Fibroblast of peridontal ligament (primary cell): ENCODE measurements at regions not wholly inside any gene's neighbourhood (a gene's known extent, or its start where the extent isn't known, plus 50 kb on each side); places are given as distances from the start of the nearest gene placed in this dataset.

Source experiments
- DNase-seq: peaks from one replicate; pipeline ENCODE4 v3.0.0-alpha.2; 2010; ENCODE audit errors: extremely low read depth

DNA sequence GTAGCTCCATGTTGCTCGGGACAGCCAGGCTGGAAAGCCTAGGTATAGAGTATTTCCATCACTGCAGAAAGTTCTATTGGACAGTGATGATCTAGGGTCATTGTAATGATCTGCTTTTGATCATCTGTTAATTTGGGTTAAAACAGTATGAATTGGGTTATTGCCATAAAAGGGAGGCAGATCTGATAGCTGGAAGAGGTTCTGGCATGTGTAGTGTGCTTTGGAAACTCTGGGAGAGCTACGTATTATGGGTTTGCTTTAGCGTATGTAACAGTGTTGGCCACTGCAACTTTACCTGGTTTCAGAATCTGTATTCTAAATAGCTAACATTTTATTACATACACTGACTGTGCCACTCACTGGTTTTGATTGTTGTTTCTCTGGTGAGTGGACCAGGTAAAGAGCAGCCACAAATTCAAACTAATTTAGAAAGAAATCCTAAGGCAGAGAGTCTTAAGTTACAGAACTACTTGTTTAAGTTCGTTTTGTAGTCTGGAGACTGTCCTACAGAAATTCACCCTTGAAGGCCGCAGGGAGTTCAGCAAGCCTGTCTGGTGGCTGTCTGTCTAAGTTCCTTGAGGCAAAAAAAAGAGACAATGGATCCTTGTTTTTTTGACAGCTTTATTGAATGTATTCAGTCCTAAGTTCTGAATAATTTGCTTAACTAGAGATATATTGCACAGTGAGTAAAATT is 300.3 kb downstream of the PRL start:
- DNase-seq: no peak

DNA sequence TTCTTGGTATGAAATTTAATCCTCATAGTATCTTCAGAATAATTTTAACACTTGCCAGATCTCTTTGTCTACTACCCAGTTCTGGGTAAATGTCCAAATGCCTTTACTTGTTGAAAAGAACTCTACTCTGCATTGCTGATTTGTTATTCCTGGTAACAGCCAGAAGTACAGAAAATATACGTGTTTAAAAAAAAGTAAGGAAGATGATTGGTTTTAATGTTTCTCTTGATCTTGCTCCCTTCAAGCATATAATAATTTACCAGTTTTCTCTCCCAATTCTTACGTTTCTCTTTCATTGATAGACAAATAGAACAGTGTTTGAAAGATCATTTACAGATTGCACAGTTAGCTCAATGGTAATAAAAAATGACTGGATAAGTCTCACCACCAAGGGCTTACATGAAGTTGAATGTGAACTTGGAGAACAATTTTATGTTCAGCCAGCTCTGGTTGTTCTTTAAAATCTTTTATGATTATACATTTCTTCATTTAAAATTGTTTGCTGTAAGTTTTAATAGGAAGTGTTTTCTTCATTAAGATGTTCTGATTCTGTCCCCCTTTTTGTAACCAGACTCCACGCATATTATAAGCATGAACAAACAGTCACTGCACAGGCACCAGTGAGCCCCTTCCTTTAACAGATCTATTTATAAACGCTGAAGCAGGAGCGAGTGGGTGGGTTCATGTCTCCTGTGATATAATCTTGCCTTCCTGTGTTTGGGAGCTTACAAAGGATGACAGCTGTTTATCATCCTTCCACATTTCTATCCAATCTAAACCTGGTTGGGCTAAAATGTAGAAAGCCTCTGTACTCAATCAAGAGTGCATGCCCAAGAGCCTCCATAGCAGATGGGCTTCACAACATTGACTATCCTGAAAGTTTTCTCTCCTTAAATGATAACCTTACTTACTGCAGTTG is 299.5 kb downstream of the PRL start:
- DNase-seq: no peak

DNA sequence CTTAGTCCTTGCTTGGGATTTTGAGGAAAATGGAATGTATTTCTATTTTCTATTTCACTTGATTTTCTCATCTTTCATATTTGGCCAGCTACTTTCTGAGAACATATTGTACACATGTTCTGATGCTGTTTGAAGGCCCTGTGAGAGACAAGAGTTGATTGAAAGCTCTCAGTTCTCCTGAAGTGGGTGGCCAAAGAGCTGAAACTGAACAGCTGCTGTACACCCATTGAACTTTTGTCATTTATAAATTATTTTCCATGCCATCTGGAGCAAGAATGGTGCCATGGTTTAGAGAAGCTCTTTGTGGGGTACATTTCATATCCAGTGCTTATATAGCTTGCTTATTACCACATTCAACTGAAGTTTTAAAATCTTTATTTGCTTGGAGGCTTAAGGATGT is 298.3 kb downstream of the PRL start:
- DNase-seq: no peak

DNA sequence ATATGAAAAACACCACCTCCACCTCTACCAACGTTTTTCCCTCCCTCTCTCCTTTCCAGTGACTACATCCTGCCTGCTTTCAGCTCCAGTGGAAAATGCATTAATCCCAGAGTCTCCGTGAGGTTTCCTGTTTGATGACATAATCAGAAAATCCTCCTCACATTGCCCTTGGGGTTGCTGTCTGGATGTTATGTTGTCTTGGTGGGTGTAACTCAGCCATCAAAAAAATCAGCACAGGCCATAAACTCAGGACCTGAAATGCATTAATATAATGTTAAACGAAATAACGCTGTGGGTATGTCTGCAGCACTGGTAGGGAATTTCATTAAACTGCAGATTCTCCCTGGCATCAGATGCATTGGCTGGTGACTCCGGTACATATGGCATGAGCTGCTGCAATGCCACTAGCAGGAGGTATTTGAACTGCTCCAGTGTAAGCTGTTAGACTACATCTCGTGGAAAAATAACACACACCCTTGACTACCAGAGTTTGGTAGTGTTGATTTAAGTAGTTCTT is 297.8 kb downstream of the PRL start:
- peak; percentile 45 for DNase-seq

DNA sequence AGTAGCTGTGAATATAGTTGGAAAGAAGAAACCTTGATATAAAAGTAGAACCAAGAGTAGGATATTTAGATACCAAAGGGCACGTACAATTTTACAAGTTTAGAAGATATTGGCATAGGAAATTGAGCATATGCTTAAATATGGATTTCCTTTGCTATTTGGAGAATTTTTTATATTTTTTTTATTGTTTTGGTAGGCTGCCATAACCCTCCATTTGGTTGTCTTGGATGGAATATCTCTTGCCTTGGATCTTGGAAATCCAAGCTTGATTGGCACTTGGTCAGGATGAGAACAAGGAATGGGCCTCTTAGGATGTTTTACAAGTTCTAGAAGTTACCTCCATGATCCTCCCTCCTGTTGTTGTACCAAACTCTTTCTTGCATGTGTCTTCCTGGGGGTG is 297.1 kb downstream of the PRL start:
- DNase-seq: no peak

DNA sequence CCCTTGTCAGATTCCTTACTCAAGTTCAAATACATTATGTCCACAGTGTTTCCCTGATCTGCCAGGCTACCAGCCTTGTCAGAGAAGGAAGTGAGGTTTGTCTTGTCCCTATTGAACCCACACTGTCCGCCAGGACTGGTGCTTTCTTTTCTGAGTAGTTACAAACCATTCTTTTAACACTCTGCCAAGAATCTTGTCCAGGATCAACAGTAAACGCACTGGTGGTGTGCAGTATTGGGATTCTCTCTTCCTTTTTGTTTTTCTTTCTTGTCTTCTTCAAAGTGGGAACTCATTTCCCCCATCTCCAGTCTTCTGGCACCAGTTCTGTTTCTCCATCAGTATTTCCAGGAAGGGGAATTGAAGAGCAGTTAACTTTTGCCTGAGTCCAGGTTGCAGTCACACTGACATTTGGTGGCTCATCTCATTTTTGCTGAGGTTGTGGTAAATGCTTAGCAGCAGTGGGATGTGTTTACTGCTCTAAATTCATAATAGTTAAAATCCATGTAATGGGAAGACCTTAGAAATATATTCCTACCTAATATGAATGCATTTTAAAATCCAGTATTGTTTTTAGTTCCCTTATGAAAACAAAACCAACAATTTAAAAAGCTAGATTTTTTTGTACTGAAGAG is 295.3 kb downstream of the PRL start:
- DNase-seq: no peak

DNA sequence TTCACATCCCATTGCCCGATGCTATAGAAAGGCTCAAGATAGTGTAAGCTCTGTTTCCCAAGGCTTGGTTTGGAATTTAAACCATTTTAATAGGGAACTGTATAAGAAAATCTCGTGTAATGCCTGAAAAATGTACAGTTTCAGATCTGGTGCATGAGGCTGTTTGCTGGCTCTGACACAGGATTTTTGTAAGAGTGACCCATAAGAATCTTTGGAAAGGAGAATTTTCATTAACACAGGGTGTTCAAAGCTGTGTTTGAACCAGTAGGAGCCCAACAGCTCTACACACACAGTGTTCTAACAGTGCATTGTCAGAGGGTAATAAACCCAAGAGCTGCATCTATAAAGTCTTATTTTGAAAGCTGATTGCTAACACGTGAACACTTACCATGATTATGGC is 293.5 kb downstream of the PRL start:
- DNase-seq: peak; percentile 72

DNA sequence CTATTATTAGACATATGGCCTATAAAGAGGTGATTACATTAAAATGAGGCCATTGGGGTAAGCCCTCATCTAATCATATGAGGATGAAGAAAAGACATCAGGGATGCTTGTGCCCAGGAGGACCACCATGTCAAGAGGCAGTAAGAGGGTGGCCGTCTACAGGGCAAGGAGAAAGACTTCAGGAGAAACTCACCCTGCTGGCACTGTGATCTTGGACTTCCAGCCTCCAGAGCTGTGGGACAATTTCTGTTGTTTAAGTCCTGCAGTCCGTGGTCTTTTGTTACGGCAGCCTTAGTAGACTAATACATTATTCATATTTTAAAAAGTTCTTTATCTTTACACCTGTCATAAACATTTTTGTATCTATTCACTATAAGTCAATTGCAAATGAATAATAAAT is 290.0 kb downstream of the PRL start:
- no peak for DNase-seq

DNA sequence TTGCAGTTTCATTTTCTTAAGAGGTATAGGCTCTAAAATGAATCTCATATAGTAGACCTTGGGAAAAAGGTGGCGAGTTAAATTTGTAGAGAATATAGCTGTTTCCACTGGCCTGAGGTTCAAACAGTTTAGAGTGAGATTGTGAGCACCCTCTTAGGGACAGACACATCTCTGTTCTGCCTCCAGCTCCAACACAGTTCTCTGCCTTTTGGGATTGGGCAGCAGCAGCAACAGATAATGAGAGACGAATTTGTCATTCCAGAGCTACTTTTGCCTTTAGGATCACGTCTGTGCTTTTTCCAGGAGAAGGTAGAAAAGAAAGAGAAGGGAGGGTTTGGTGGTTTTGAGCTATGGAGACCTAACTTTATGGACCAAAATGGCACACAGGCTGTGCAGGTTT is 289.4 kb downstream of the PRL start:
- no peak for DNase-seq

DNA sequence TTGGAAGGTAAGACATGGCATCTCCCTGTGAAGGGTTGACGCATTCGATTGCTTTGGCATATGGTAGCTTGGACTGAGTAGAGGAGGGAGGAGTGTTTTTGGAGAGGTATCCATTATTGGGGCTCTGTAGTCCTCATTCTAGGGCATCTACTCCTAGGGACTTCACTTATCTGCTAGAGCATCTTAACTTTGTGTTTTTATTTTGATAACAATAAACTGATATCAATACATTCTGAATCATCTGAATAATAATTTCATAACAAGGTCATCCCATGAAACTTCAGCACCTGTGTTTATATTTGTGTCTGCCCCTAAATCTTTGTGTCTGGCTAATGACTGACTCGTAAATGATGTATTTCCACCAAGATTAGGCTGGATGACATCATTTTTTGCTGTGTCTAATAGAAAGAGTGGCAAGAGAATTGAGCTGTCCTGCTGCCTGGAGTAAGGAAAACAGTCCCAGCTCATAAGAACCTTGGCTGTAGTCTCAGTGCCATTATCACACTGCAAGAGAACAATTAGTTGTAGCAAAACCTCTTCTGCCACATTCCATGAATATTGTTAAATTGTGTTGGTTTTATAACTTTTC is 288.5 kb downstream of the PRL start:
- no peak for DNase-seq

DNA sequence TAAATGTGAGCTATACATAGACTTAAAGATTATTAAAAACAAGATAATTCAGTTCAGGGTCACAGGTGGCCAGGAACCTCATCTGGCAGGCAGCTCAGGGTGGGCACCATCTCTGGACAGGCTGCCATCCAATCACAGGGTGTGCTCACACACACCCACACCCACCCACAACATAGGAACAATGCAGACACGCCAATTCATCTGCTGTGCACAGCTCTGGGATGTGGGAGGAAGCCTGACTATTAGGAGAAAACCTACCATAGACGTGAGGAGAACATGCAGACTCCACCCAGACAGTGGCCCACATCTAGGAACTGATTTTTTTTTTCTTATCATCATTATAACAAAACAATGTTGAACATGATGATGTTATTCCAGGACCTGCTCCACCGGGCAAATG is 286.7 kb downstream of the PRL start:
- DNase-seq: no peak

DNA sequence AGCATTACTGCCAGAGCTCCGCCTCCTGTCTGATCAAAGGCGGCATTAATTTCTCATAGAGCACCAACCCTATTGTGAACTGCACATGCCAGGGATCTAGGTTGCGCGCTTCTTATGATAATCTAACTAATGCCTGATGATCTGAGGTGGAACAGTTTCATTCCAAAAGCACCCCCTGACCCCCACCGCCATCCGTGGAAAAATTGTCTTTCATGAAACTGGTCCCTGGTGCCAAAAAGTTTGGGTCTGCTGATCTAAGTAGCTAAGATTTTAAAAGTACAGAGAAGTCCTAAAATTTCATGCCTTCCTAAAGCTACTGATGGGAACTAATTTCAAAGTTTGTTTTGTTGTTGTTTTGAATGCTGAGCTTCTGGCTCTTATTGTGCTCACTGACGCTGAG is 281.6 kb downstream of the PRL start:
- no peak for DNase-seq

DNA sequence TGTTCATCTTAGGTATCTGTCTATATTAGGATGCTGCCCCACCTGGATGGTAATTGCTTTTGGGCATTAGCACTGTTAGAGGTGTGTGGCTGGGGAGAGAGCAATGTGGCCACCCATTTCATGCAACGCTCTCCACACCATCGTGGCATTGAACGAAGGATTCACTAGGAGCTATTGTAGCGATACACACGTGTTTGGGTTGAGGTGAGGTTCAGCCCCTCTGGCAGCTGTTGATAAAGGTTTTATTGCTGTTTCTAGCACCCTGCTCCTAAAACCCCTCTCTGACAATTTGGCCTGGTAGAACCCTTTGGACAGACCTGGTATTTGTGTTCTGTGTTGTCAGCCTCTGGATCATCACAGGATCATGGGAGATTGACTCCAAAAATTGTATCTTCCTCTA is 280.9 kb downstream of the PRL start:
- DNase-seq: no peak

DNA sequence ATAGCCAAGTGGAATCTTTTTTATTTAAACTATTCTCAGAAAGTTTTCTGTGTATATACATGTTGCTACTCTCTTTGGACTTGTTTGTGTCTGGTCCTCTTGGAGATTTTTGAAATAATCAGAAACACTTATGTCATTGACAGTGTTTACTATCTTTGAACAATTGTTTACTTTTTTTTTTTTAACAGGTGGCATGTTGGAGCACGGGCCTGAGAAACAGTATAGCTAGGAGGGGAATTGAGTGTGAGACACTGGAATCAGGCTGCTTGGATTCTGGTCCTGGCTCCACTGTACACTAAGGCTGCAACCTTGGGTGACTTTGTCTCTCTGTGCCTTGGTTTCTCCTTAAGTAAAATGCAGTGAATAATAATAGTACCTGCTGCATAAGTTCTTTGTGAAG is 279.6 kb downstream of the PRL start:
- DNase-seq: no peak

DNA sequence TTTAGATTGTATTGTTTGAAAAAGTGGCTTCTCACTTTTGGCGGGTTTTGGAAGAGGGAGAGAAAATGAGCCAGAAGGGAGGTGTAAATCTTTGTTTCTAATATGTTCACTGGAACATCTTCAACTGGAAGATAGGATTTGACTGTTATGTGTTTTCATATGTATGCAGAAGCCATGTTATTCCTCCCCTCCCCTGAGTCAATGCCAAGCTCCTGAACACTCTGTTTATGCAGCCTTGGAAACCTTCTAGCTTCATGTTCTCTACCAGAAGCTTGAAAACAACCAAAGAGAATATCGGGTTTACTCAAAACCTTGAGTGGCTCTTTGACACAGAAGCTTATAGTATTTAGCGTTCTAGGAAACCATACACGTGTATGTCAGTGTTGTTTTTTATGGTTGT is 279.1 kb downstream of the PRL start:
- DNase-seq: no peak

DNA sequence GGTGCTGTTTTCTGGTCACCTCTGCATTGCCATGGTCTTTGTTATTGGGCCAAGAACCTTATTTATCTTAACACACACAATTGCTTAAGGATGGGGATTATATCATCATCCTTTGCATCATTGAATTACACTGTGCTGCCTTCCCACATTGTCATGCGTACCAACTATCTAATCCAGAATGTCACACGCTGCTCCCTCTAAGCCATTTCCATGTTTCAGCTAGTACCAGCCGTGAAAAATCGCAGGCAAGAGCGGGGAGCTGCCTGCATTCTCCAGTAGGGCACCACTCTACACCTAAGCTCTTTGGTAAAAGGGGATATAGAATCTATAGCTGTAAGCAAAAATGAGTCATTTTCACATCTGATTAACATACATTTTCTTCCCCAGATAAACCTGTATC is 277.0 kb downstream of the PRL start:
- no peak for DNase-seq

DNA sequence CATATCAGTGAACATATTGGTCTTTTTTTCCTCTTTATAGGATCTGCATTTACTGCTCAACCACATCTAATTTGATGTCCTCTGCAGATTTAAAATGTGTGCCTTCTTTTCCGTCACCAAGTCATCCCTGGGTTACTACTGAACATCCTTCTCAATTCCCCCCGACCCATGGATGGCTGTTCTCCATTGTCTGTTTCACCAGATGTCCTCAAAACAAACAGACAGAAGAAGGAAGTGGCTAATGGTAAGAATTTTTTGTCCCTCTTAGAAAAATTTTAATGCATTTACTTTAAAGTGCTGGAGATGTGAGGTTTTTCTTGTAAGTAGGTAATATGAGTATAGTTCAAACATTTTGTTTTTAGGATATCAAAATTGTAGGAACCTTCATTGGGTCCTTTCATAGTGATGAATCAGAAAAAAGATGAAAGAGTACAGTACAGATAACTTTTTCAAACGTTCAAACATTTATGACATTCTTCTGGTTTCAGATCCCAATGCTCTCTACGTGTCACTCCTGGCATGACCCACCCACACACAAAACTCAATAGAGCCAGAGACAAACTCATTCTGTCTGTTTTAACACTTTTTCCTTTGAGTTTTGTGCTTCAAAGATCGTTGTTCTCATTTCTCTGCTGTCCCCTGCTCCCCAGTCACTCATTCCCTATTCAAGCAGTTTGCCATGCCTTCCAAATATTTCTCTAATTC is 276.4 kb downstream of the PRL start:
- no peak for DNase-seq

DNA sequence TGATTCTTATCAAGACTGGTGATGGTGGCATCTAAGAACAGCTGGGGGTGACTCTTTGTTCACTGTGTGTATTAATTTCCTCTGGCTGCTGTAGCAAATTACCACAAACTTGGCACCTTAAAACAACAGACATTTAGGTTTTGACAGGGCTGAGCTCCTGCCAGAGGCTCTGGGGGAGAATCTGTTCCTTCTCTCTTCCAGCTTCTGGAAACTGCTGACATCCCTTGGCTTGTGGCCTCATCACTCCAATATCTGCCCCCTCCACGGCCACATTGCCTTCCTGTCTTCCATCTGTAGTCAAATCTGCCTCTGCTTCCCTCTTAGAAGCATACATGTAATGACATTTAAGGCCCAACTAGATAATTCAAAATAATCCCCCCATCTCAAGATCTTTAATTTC is 274.9 kb downstream of the PRL start:
- no peak for DNase-seq

DNA sequence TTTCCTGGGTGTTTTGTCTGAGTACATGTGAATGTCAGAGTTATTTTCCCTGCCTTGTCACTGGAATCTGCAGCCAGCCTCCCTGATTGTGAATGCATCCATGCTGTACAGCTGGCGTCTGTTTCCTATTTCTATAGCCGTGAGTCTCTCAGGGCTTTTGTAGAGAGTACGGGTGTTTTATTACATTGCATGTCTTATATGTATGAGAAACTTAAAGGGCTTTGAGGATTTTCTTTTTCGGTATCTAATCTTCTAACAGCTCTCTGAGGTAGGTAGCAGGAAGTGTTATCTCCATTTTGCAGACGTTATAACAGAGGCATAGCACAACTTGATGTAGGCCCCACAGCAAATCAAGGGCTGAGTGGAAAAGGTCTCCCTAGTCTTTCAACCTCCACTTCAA is 272.9 kb downstream of the PRL start:
- DNase-seq: no peak

DNA sequence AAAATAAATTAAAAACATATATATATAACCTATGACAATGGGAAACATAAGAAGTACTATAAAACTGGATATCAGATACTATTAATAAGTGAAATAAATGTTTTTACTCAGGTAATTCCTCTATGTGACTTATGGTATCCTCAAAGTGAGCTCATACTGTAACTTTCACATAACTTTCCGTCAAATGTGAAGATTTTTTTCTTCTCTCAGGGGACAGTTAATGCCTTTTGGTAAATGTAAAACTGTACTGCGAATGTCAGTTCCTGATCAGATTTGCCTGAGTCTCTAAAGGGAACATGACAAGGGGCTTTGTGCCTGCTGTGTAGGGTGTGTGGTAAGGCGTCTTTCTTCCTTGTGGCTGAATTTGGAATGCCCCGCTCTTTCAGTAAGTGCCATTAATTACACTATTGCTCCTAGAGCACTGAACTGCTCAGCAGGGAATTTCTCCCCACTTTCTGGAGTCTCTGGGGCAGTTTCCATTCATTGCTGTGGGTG is 271.8 kb downstream of the PRL start:
- DNase-seq: no peak

DNA sequence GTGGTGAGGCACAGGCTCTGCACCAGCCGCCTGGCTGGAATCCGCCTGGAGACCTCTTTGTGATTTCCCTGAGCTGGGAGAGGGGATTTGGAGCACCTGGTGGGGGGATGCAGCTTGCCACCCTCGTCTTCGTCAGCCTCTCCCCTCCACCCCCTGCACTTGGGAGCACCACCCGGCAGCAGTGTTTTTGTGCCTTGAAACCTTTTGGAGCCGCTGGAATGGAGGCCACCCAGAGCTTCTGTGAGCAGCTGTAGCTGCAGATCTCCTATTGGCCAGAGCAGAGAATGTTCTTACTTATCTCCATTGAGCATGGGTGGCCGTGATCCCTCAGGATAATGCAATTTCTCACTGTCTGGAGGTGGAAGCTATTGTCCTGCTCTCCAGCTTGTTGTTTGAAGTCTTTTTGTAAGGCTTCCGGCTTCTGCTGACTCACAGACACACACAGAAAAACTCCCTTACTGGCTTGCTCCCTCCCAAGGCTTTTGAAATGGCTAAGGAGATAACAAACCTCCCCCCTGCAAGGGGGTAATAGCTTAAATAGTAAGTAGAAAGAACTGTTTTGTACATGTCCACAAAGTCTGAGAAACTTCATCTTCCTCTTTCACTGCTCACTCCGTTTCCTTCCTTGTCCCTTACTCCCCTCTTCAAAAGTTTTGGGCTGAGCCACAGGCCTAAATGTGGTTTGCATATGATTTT is 271.2 kb downstream of the PRL start:
- DNase-seq: peak; percentile 56
